ENCODE measurements at regions not wholly inside any gene's neighbourhood (a gene's known extent, or its start where the extent isn't known, plus 50 kb on each side); places are given as distances from the start of the nearest gene placed in this dataset.
"Not testable (repeated sequence)": the region's sequence is repeated elsewhere in the genome, so short reads cannot be mapped to it uniquely, and the experiment has no call there.

DNA sequence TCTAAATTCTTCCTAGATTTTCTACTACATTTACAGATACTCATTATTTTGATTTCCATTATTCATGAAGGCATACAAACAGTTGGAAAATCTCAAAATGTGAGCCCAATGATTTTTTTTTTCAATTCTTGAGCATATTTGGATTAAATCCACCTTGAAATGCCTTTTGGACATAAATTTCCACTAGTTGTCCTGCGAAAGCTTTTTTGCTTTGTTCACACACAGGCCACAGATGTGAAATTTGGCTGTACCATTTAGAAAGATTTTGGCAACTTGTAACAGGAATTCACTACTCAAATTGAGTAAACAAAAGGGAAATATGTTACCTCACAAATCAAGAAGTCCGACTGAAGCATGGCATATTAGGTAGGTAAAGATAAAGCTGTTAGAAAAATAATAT lies 1631.0 kb downstream of the CDH8 start:
- Histone ChIP-seq H3K27me3 (no peaks in the 10 kb centered on the region), H3K27ac (no peak overlapping the region), H3K36me3 (no peaks in the 10 kb centered on the region), H3K4me3 (no peak overlapping the region), H3K9me3 (no peaks in the 10 kb centered on the region), H3K4me1 (no peaks in the 10 kb centered on the region)
- no peak for DNase-seq
- intact Hi-C loops (cut with DNase I), result no loop called here
- WGBS, 2 donors, result 76 to 81% methylated on average over 2 of the region's 2 CpGs
- no peak for TF ChIP-seq POLR2AphosphoS5 (IDR thresholded peaks at IDR 0.05)
- TF ChIP-seq CTCF (IDR thresholded peaks at IDR 0.05), result no peak
- no peak for TF ChIP-seq POLR2A (IDR thresholded peaks at IDR 0.05)
- TF ChIP-seq EP300 (IDR thresholded peaks at IDR 0.05), result no peak

- Histone ChIP-seq H3K9me3 (no peaks in the 10 kb centered on the region), H3K36me3 (no peaks in the 10 kb centered on the region), H3K4me3 (no peak overlapping the region), H3K27me3 (no peaks in the 10 kb centered on the region), H3K27ac (no peak overlapping the region), H3K4me1 (no peaks in the 10 kb centered on the region)
- WGBS, 2 donors, result 90 to 91% methylated on average over 3 of the region's 3 CpGs
- no peak for DNase-seq
- intact Hi-C loops (cut with DNase I), result no loop called here
- TF ChIP-seq POLR2AphosphoS5 (IDR thresholded peaks at IDR 0.05) (no peak), POLR2A (IDR thresholded peaks at IDR 0.05) (no peak), EP300 (IDR thresholded peaks at IDR 0.05) (no peak), CTCF (IDR thresholded peaks at IDR 0.05) (no peak)
Measured at GRCh38 chr16:60404401-60404800, 1631.8 kb downstream of the CDH8 start.

GRCh38 chr16:60402941-60403340 lies 1633.3 kb downstream of the CDH8 start:
- H3K4me1 ChIP-seq; H3K27ac ChIP-seq; H3K27me3 ChIP-seq; intact Hi-C loops (cut with DNase I); H3K9me3 ChIP-seq; DNase-seq; H3K36me3 ChIP-seq; H3K4me3 ChIP-seq: not testable (repeated sequence)
- WGBS, 2 donors, result 87 to 90% methylated on average over 9 of the region's 9 CpGs

DNA sequence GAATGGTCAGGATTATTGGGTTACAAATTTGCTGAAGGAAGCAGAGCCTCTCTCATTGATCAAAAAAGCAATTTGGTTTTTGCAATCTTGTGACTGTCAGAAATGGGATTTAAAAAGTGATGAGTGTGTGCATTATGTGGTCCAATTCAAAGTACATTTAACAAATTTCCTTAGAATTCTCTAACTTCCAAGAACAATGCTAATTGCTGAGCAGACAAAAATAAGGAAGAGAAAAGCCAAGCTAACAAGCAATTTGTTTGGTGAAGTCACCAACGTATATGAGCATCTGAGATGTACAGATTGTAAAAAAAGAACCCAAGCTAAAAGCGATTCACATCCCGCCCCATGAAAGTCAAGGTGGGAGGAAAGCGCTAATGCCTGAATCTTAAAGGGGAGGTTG lies 1643.9 kb downstream of the CDH8 start:
- TF ChIP-seq CTCF (IDR thresholded peaks at IDR 0.05) (no peak), POLR2AphosphoS5 (IDR thresholded peaks at IDR 0.05) (no peak), POLR2A (IDR thresholded peaks at IDR 0.05) (no peak), EP300 (IDR thresholded peaks at IDR 0.05) (no peak)
- DNase-seq, result no peak
- H3K4me3 ChIP-seq, result no peak overlapping the region
- no peaks in the 10 kb centered on the region for H3K9me3 ChIP-seq
- intact Hi-C loops (cut with DNase I), result no loop called here
- H3K27ac ChIP-seq, result no peak overlapping the region
- no peaks in the 10 kb centered on the region for H3K36me3 ChIP-seq
- H3K27me3 ChIP-seq, result no peaks in the 10 kb centered on the region
- H3K4me1 ChIP-seq, result no peaks in the 10 kb centered on the region
- 85 to 89% methylated on average over 4 of the region's 4 CpGs for WGBS, 2 donors

DNA sequence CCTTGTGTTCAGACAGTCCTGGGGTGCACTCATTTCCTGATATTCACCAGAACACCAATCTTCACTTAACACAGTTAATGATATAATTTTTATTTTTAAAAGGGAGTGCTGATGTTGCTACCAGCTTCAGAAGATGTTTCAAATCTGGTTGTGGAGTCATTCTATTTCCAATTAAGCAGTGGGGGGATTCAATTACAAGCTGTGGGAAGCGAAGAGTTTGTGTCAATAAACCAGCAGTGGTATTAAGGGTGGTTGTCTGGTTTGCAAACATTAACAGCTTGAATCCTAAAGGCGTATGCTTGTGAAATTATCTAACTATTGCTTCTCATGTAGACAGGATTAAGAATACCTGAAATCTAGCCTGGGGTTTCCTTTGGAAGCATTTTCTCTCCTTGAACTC lies 1637.5 kb upstream of the GOT2 start:
- WGBS, 2 donors, result 51 to 70% methylated on average over 2 of the region's 2 CpGs
- Histone ChIP-seq H3K27me3 (no peaks in the 10 kb centered on the region), H3K9me3 (peaks cover 0 to 5% (median 0%) of the 10 kb centered on the region in 4 donors), H3K27ac (no peak overlapping the region), H3K4me3 (no peak overlapping the region), H3K36me3 (no peaks in the 10 kb centered on the region), H3K4me1 (no peaks in the 10 kb centered on the region)
- TF ChIP-seq POLR2A (IDR thresholded peaks at IDR 0.05), result no peak
- TF ChIP-seq POLR2AphosphoS5 (IDR thresholded peaks at IDR 0.05), result no peak
- no peak for TF ChIP-seq CTCF (IDR thresholded peaks at IDR 0.05)
- no peak for TF ChIP-seq EP300 (IDR thresholded peaks at IDR 0.05)
- intact Hi-C loops (cut with DNase I), result no loop called here
- no peak for DNase-seq
